ENCODE measurements at regions not wholly inside any gene's neighbourhood (a gene's known extent, or its start where the extent isn't known, plus 50 kb on each side); places are given as distances from the start of the nearest gene placed in this dataset.
A peak's percentile ranks its signal among the peaks of the same experiment; 100 is the strongest.

DNA sequence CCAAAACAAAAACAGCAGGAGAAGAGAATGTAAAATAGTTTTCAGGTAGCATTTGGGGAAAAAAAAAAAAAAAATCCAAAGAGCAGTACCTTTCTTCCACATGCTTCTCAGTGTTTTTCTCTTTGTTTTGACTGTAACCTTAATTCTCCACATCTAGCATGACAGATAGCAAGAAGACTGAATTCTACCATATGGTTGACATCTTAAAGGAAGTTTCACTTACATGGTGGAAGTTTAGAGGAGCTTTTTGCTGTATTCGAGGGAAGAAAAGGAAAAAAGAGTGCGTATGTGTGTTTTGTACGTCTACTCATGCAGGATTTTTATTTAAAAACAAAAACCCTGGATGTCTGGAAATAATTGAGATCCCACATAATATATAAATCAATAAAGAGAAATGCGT, 604.8 kb downstream of the CCDC171 start:
- no peak for DNase-seq (ENCODE audit: low read depth)

GRCh38 chr9:16158093-16158492, 605.2 kb downstream of the CCDC171 start:
- no peak for DNase-seq (ENCODE audit: low read depth)

DNA sequence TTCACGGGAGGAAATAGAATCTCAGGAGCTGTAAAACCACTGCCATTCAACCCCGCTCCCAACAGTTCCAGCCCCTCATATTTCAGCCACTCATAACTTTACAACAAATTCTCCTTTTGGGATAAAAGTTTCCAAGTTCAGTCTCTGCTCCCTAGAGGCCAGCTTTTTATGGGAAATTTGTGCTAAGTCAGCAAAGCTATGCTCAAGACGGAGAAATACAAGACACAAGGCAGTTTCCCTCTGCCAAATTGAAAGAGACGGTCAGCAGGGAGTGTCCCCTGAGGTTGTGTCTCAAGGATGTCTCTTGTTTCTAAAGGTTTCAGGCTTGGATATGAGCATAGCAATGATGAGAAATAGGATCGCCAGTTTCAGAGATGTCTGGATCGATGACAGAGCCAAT, 608.6 kb downstream of the CCDC171 start:
- DNase-seq (ENCODE audit: low read depth): no peak

GRCh38 chr9:16170119-16170518, 617.3 kb downstream of the CCDC171 start:
- no peak for DNase-seq (ENCODE audit: low read depth)

DNA sequence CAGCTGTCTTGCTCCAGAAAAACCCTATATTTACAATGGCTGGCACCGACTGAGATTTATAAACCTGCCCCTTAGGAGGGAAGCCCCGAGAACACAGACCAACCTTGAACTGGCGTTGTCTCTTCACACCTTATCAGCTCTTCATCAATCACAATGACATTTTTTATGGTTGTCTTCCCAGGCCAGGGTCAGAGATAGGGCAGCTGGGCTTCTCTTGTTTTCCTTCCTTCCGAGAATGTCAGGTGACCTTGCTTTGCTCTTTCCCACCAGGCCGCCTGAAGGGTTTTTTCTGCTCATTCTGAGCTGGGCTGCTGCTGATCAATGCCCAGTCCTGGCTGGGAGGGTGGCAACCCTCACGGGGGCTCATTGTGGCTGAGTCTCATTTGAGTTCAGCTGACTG, 619.1 kb downstream of the CCDC171 start:
- DNase-seq (ENCODE audit: low read depth): no peak

- no peak for DNase-seq (ENCODE audit: low read depth)
These were observed 620.0 kb downstream of the CCDC171 start for GRCh38 chr9:16172796-16173195.

DNA sequence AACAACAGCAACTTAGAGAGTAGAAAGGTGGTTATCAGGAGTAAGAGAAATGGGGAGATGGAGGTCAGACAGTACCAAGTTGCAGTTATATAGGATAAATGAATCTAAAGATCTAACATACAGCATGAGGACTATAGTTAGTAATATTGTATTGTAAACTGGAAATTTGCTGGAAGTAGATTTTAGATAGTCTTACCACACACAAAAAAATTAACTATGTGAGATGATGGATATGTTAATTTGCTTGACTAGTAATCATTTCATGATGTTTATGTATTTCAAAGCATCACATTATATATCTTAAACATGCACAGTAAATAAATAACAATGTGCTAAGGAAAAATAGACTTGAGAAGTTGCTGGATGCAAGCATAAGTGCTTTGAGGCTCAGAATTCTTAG, 622.1 kb downstream of the CCDC171 start:
- DNase-seq (ENCODE audit: low read depth): no peak

GRCh38 chr9:16175461-16175860, 622.6 kb downstream of the CCDC171 start:
- DNase-seq (ENCODE audit: low read depth): no peak

GRCh38 chr9:16178294-16178693, 625.5 kb downstream of the CCDC171 start:
- no peak for DNase-seq (ENCODE audit: low read depth)

DNA sequence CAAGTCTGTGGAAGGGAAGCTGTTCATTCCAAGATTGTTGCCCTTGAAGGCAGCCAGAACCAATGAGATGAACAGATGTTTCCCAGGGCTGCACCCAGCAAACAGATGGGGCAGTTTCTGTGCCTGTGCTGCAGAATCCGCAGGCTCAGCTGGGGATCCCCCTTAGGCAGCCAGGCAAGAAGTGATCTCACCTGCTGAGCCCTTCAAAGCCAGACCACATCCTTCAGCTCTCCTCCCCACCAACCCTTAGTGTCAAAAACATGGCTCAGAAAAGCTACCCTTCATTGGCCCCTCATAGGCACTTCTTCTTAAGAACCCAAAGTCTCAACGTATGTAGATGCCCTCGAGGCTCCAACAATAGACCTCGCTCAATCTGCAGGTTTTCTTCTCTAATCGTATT, 626.7 kb downstream of the CCDC171 start:
- no peak for DNase-seq (ENCODE audit: low read depth)

DNA sequence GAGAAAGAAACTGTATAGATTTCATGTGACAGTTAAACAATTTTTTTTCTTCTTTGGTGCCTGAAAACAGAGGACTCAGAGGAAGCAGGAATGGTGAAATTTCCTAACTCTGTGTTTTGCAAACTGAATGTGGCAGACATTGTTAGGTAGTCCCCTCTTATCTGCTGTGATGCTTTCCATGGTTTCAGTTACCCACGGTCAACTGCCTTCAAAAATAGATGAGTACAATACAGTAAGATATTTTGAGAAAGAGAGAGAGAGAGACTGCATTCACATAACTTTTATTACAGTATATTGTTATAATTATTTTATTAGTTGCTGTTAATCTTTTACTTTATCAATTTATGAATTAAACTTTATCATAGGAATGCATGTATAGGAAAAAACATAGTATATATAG, 627.2 kb downstream of the CCDC171 start:
- no peak for DNase-seq (ENCODE audit: low read depth)

DNA sequence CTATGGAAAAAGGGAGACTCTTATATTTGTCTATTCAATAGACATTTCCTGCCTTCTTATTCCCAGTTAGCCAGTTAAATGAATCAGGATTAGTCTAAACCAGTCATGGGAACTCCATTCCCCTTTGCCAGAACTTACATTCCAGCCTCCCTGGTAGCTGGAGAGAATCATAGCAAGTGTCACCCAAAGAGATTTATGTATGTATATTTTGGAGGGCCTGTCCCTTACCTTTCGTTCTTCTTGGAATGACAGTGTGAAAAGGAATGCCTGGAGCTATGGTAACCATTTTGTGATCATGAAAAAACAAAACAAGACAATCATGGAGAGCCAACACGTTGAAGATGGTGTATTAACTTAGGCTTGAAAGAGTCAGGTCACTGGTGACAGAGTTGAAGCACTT, 627.7 kb downstream of the CCDC171 start:
- DNase-seq (ENCODE audit: low read depth): no peak

GRCh38 chr9:16181539-16181938, 628.7 kb downstream of the CCDC171 start:
- no peak for DNase-seq (ENCODE audit: low read depth)

- DNase-seq (ENCODE audit: low read depth): no peak
These were observed 629.9 kb downstream of the CCDC171 start for GRCh38 chr9:16182784-16183183.

GRCh38 chr9:16184964-16185646, 632.3 kb downstream of the CCDC171 start:
- DNase-seq (ENCODE audit: low read depth): no peak

DNA sequence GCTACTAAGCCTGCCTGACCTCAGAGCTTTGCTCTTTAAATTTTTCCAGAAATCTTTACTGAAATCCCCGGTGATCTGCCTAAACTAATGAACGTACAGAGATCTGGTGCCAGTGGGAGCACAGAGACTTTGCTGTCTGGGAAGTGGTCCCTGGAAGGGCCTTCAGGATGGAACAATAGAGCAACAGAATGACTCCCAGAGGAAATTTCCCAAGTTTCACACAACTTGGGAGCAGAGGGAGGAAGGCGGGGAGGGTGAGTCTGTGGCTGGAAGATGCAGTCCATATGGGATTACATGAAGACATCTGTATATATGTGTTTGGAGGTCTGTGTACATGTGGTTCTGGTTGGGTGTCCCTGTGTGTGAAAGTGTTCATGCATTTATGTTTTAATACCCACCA, 638.3 kb downstream of the CCDC171 start:
- no peak for DNase-seq (ENCODE audit: low read depth)

DNA sequence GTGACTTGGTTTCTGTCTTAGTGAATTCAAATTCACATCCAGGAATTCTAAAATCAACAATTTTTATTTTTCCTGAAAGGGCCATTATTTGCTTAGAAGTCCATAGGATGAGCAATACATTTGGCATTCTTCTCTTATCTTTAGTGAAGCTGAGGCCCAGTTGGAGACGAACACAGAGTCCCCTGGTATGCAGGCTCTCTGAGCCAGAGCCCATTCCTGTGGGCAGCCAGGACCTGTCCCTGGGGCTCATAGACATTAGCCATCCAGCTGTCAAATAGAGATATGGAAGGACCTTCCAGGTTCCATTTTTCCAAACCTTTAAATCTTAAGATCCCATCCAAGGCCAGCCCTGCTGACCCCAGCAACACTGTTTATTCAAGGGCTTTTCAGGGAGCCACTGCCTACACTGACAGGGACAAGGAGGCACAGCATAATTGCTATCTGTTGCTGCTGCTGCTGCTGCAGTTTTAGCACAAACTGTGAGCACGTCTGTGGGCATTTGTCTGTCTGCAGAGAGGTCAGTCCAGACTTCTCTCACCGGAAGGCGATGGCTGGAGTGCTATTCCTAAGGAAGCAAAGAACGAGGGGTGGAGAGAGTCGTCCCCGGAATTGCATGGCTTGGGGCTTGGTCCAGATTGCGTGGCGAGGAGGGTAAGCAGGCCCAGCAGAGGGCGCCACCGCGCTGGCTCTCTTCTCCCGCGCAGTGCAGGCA, 639.0 kb downstream of the CCDC171 start:
- peak; percentile 1 for DNase-seq (ENCODE audit: low read depth)

GRCh38 chr9:16192403-16193017, 639.7 kb downstream of the CCDC171 start:
- no peak for DNase-seq (ENCODE audit: low read depth)

- no peak for DNase-seq (ENCODE audit: low read depth)
These were observed 640.2 kb downstream of the CCDC171 start for GRCh38 chr9:16193066-16193465.

GRCh38 chr9:16196206-16196605, 643.4 kb downstream of the CCDC171 start:
- no peak for DNase-seq (ENCODE audit: low read depth)

GRCh38 chr9:16197578-16198370, 644.9 kb downstream of the CCDC171 start:
- no peak for DNase-seq (ENCODE audit: low read depth)

GRCh38 chr9:16198996-16199395, 646.2 kb downstream of the CCDC171 start:
- DNase-seq (ENCODE audit: low read depth): no peak

- no peak for DNase-seq (ENCODE audit: low read depth)
These were observed 649.4 kb downstream of the CCDC171 start for GRCh38 chr9:16202221-16202620.
